Loucy (cell line): ENCODE measurements at regions not wholly inside any gene's neighbourhood (a gene's known extent, or its start where the extent isn't known, plus 50 kb on each side); places are given as distances from the start of the nearest gene placed in this dataset.

Experiments
- CTCF ChIP-seq: fragments of 200-600 bp; sonication (generic); conservative IDR thresholded peaks from 2 replicates; pipeline ENCODE4 v1.5.1; 2014; ENCODE audit warnings: mild to moderate bottlenecking, antibody characterized with exemption, low read length
- EZH2phosphoT487 ChIP-seq: fragments of 200-600 bp; IDR thresholded peaks from 2 replicates; pipeline ENCODE4 v1.6.1; 2018; ENCODE audit warnings: antibody characterized with exemption, mild to moderate bottlenecking, moderate library complexity, borderline replicate concordance

GRCh38 chr16:54454616-54455015, 168.0 kb upstream of the IRX3 start:
- no peak for TF ChIP-seq CTCF
- no peak for TF ChIP-seq EZH2phosphoT487
